IPS DF 4.7 (cell line): ENCODE measurements at regions not wholly inside any gene's neighbourhood (a gene's known extent, or its start where the extent isn't known, plus 50 kb on each side); places are given as distances from the start of the nearest gene placed in this dataset.
"Not testable (repeated sequence)": the region's sequence is repeated elsewhere in the genome, so short reads cannot be mapped to it uniquely, and the experiment has no call there.

ENCODE experiments used
- DNase-seq: peaks from one replicate; pipeline ENCODE4 v3.0.0-alpha.2; 2013; ENCODE audit warnings: low spot score; ENCODE audit errors: extremely low read depth

DNA sequence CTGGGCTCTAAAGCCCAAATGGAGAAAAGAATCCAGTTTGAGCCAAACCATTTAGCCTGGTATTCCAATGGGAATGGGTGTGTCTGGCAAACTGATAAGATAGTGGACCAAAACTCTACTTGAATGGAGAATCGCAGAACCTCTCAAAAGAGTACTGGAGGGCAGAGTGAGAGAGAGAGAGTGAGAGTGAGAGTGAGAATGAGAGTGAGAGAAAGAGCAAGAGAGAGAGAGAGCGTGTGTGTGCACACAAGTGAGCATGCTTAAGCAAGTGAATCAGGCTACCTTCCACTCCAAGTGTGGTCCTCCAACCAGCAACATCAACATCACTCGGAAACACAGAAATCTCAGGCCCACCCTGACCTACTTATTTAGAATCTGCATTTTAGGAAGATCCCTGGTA is 58.8 kb downstream of the UQCRFS1 start:
- DNase-seq, result no peak

GRCh38 chr19:29145756-29146155 is 67.2 kb downstream of the UQCRFS1 start:
- DNase-seq, result no peak

- DNase-seq, result no peak
Measured at GRCh38 chr19:29143183-29143582, 69.8 kb downstream of the UQCRFS1 start.

- DNase-seq, result no peak
Measured at GRCh38 chr19:29139227-29139626, 73.7 kb downstream of the UQCRFS1 start.

- DNase-seq, result not testable (repeated sequence)
Measured at GRCh38 chr19:29138206-29138605, 74.7 kb downstream of the UQCRFS1 start.

- no peak for DNase-seq
Measured at GRCh38 chr19:29131456-29131855, 81.5 kb downstream of the UQCRFS1 start.

GRCh38 chr19:29129148-29129547 is 83.8 kb downstream of the UQCRFS1 start:
- DNase-seq, result no peak

DNA sequence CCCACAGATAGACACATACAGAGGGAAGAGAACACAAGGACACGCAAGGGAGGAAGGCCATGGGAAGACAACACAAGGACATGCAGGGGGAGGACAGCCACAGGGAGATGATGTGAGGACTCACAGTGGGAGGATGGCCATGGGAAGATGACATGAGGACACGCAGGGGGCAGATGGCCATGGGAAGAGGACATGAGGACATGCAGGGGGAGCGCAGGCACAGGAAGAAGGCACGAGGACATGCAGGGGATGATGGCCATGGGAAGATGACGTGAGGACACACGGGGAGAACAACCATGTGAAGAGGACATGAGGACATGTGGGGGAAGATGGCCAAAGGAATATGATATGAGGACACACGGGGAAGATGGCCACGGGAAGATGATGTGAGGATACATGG is 84.7 kb downstream of the UQCRFS1 start:
- no peak for DNase-seq

GRCh38 chr19:29122185-29122584 is 90.8 kb downstream of the UQCRFS1 start:
- DNase-seq, result no peak

GRCh38 chr19:29121684-29122083 is 91.3 kb downstream of the UQCRFS1 start:
- no peak for DNase-seq

DNA sequence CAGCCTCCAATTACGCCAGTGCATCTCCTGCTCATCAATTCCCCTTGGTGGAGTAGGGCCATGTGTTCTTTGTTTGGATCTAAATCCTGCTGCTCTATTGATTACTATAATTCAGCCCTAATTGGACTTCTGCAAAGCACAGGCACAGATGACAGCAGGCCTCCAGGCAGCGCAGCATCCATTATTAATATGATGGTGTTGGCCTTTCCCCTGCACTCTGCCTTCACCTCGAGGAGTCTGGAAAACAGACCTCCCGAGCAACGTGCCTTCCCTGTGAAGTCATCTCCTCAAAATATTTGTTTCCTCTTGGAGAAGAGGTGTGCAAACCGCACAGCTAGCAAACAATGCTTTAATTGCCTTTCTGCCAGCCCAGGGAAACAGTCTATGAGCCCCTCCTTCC is 92.5 kb downstream of the UQCRFS1 start:
- no peak for DNase-seq

DNA sequence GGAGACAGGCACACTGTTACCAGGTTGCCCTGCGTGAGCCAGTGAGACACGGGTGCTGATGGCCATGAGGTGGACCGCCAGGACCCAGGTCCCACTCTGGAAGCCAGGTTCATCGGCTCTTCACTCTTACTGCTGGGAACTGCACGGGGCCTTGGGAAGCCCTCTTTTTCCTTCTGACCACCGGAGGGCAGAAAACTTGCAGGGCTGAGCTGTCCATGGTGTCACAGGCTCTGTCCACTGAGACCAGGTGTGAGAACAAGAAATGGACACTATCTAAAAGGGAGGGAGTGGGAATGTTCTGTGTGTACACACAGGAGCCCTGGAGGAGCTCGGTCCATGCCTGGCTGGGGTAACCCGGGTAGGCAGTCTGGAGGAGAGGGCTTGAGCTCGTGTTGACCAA is 93.4 kb downstream of the UQCRFS1 start:
- DNase-seq, result no peak

DNA sequence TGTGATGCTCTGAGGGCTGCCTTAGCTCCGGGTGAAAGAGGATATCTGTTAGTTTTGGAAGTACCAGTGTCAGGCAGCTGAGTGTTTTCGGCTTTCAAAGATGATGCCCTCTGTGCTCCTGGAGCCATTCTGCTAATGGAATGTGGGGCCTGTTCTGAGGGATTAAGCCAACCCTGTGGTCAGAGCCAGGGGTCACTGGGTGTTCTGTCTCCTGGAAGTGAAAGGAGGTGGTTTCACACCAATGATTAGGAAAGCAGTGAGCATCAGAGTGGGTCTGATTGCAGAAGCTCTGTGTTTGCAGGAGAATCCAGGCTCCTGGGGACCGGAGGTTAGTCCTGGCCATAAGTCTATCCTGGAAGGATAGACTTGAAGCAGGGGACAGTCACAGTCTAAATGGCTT is 94.6 kb downstream of the UQCRFS1 start:
- no peak for DNase-seq

- DNase-seq, result no peak
Measured at GRCh38 chr19:29117926-29118325, 95.0 kb downstream of the UQCRFS1 start.

DNA sequence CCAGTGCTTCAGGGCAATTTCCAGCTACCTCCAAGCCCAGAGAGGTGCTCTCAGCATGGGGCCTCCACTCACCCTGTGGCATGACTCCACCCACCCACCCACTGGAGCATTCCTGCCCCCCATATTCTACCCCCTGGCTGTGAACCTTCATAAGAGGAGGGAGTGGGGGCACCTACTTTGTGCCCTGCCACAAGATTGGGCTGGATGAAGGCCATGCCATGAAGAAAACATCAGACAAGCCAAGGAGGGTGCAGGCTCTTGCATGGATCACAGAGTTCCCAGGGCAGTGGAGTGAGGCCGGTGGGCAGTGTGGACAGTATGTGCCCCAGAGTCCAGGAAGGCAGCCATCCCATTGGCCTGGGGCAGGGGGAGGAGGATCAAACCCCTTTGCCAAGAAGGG is 97.8 kb downstream of the UQCRFS1 start:
- DNase-seq, result no peak

DNA sequence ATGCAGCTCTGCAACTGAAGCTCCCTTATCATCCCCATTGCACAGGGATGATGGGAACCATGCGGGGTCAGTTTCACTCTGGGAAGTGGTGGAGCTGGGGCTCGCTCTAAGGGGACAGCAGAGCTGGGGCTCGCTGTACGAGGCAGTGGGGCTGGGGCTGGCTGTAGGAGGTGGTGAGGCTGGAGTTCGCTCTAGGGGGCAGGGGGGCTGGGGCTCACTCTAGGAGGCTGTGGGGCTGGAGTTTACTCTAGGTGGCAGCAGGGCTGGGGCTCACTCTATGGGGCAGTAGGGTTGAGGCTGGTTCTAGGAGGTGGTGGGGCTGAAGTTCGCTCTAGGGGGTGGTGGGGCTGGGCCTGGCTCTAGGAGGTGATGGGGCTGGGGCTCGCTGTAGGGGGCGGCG is 99.1 kb downstream of the UQCRFS1 start:
- DNase-seq, result no peak

- no peak for DNase-seq
Measured at GRCh38 chr19:29111576-29111975, 101.4 kb downstream of the UQCRFS1 start.

DNA sequence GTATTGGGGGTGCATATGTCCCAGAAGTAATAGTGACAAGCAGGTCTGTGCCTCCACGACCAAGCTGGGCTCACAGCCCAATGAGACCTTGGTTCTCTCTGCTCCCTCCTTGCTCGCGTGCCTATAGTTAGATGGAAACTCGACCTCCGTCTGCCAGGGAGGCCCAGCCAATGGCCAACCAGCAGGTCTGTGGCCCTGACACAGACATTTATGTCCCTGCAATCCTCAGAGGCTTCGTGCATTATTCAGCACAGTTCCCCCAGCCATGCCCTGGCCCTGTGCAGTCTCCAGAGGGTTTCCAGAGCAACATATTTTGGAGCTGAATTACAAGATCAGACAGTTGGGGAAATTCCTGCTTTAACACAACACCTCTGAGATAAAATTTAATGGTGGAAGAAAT is 105.1 kb downstream of the UQCRFS1 start:
- no peak for DNase-seq

DNA sequence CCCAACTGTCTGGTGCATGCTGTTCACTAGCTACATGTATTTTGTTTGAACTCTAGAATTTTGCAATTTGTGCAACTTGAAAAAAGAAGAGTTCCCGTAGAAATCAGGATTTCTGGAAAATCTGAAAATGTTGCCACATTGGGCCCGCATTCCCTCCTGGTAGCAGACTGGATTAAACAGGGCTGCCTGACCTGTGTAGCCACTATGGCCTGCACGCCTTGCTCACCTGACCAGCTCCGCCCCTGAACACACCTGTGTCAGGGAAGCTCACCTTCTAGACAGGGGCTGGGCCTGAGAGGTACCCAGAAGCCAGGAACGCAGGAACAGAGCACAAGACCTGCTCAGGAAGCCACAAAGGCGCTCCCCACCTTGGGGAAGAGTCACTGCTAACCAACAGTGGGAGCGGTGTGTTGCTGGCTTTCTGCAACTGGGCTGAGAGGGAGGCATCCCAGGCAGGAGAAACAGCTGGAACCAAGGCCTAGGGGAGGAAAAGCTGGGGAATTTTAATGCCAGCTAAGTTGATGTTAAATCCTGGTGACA is 106.5 kb downstream of the UQCRFS1 start:
- no peak for DNase-seq

DNA sequence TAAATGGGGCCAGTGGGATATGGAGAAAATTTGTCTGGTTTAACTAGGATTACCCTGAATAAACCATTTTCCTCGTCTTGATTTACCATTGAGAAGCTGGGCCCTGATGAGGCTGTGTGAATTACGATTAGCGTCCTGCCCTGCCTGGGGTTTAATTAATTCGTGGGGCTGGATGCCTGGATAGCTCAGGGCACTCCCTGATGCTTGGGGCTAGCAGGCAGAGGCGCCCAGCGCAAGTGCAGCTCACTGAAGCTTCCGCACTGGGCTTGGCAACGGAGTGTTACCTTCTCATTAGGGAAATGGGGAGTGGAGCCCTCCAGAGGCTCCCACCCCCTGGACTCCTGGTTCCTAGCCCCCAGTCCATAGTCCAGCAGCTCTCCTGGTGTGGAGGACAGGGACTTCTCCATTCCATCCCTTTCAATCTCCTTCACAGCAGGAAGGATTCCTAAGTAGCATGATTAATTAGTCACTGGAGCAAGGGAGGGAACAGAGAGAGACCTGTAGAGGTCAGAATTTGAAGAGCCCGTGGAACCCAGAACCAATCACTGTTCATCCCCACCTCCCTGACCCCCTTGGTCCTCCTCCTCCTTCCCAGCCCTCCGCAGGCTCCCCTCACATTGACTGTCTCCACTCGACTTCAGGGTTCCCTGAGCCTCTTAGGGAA is 107.2 kb downstream of the UQCRFS1 start:
- no peak for DNase-seq

- no peak for DNase-seq
Measured at GRCh38 chr19:29104605-29105241, 108.2 kb downstream of the UQCRFS1 start.

- DNase-seq, result no peak
Measured at GRCh38 chr19:29098863-29099481, 114.0 kb downstream of the UQCRFS1 start.

DNA sequence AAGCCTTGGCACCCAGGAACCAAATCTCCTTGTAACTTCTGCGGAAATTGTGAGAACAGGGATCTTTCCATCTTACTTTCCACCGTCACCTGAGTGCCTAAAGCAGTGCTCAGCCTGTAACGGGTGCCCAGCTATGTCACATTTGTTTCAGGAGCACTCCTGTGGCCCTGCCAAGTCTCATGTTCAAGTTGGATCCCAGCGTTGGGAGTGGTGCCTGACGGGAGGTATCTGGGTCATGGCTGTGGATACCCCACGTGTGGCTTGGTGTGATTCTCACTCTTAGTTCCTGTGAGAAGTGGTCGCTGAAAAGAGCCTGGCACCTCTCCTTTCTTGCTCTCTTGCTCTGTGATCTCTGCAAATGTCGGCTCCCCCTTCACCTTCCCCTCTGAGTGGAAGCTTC is 114.9 kb downstream of the UQCRFS1 start:
- DNase-seq, result no peak
